Suprapubic skin (tissue), 4 donors: ENCODE measurements at regions not wholly inside any gene's neighbourhood (a gene's known extent, or its start where the extent isn't known, plus 50 kb on each side); places are given as distances from the start of the nearest gene placed in this dataset.

Experiments used
- POLR2A ChIP-seq, 2 donors: fragments of 450-650 bp; IDR thresholded peaks; one replicate each; pipeline ENCODE4 v1.6.1; 2017; ENCODE audit warnings: antibody characterized with exemption in 2 of 2, mild to moderate bottlenecking in 2 of 2, moderate library complexity in 2 of 2
- POLR2AphosphoS5 ChIP-seq, 3 donors: sonication (generic); formaldehyde crosslinking; IDR thresholded peaks; one replicate each; pipeline ENCODE4 v1.6.1; 2017; ENCODE audit warnings: antibody characterized with exemption in 3 of 3
- TF ChIP-seq, protein P1 (sequence below), 2 donors: fragments of 200-600 bp in 1 of 2; fragments of 450-650 bp in 1 of 2; sonication (generic) in 1 of 2; IDR thresholded peaks; one replicate each; pipeline ENCODE4 v1.5.1; 2016 to 2019; ENCODE audit warnings: antibody characterized with exemption in 2 of 2, mild to moderate bottlenecking in 1 of 2, moderate library complexity in 1 of 2

DNA sequence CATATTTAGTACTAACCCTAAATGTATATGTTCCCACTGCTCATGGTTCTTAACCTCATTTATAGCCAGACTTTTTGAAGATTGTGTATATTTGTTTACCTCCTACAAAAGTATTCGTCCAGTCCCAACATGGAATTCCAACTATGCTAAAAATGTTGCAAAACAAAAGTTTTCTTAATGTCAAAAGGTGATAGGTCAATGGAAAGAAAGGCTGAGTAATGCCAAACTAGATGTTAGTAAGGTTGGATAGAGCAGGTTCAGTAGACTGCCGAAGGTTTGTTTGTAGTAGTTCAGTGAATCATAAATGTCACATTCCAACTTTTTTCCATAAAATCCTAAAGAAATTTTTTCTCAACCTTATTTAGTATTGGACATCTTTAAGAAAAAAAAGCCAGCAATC is 874.5 kb downstream of the FLRT2 start:
- TF ChIP-seq POLR2A (IDR thresholded peaks at IDR 0.05) (no peak), POLR2AphosphoS5 (IDR thresholded peaks at IDR 0.05) (no peak)
- TF ChIP-seq, protein P1, sequence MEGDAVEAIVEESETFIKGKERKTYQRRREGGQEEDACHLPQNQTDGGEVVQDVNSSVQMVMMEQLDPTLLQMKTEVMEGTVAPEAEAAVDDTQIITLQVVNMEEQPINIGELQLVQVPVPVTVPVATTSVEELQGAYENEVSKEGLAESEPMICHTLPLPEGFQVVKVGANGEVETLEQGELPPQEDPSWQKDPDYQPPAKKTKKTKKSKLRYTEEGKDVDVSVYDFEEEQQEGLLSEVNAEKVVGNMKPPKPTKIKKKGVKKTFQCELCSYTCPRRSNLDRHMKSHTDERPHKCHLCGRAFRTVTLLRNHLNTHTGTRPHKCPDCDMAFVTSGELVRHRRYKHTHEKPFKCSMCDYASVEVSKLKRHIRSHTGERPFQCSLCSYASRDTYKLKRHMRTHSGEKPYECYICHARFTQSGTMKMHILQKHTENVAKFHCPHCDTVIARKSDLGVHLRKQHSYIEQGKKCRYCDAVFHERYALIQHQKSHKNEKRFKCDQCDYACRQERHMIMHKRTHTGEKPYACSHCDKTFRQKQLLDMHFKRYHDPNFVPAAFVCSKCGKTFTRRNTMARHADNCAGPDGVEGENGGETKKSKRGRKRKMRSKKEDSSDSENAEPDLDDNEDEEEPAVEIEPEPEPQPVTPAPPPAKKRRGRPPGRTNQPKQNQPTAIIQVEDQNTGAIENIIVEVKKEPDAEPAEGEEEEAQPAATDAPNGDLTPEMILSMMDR (IDR thresholded peaks at IDR 0.05) = no peak
